ENCODE measurements at regions not wholly inside any gene's neighbourhood (a gene's known extent, or its start where the extent isn't known, plus 50 kb on each side); places are given as distances from the start of the nearest gene placed in this dataset.
A peak's percentile ranks its signal among the peaks of the same experiment; 100 is the strongest.

DNA sequence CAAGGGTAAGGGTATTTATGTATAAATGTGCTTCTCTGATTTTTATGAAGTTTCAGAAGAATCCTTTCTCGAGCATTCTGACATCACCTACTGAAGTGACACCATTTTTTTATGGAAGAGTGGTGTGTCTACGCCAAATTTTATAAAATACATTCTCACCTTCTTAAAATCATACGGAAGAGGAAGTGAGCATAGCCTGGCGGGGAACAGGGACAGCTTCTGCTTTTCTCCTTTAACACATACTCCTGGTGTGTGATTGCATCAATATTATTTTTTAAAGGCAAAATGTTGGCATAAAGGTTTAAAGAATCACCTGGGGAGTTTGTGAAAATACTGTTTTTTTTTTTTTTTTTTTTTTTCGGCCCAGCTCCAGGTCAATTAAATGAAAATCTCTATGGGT lies 733.6 kb upstream of the MAN1A1 start:
- DNase-seq (ENCODE audit: low spot score), result no peak

DNA sequence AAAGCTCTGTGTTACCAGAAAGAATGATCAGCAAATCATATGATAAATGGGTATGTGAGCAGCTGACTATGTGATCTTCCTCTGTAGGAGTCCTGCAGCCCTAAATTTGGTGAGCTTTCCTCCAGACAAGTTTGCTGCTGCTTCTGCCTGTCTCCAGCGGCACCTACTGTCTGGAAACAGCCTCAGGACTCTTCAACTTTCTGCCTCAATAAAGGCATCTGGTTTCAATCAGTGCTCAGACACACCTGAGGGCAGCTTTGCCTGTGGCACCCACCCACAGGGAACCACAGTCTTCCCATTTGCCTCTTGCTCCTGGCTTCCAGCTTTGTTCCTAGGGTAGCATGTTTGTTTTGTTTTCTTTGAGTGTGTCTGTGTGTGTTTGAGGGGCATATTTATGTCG lies 727.9 kb upstream of the MAN1A1 start:
- no peak for DNase-seq (ENCODE audit: low spot score)

DNA sequence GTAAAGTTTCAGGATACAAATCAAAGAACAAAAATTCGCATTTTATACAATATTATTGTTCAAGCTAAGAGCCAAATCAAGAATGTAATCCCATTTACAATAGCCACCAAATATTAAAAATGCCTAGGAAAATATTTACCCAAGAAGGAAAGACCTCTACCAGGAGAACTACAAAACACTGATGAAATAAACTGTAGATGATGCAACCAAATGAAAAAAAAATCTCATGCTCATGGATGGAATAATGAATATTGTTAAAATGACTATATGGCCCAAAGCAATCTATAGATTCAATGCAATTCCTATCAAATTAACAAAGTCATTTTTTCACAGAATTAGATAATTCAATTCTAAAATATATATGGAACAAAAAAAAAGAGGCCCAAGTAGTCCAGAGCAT lies 708.8 kb upstream of the MAN1A1 start:
- no peak for DNase-seq (ENCODE audit: low spot score)

DNA sequence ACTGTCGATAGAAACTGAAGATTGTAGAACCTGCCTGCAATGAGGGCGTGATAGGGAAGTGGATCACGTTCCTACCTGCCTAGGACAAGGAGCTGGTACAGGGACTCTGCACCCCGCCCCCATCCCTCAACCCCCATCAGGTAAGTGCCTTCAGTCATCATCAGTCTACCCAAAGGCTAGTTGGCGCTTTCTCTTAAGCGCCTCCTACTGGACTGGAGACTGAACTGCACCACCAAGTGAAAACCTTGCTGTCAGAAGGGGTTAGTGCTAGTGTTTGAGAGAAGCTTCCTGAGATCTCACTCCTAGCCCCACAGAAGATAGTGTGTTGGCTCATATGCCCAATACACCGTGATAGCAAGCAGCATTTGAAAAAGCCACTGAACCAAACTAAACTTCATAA lies 706.5 kb upstream of the MAN1A1 start:
- DNase-seq (ENCODE audit: low spot score), result no peak

DNA sequence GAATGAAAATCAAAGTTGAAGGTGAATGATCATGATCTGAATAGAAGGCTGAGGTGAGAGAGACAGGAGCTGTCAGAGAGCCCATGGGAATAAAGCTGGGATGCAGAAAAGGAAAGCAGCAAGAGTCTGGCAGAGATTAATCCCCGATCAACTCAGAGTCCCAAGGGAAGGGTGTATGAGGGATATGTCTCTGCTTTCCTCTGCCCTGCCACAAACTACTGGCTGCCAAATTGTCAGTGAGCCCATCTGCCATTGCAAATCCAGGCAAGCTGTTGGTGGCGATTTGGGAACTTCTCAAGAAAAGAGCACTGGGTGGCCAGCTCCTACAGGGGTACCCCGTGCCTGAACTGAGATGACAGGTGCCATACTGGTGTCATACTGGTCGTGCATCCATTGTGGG lies 705.5 kb upstream of the MAN1A1 start:
- no peak for DNase-seq (ENCODE audit: low spot score)

DNA sequence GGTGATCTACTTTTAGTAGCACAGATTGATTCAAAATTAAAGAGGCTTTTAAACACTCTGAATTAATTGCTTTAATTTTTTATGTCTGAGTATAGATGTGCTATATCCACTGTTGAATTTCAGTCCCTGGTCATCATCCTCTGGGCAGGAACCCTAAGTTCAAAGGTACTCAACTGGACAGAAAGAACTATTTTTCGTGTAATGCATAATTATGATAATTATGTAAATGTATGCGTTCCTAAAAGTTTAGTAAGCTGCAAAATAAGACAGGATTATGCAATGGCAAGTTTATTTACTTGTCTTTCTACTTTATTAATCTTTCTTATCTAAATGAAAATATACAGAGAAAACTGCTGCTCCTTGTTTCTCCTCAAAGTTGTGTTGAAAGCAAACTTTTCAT lies 690.1 kb upstream of the MAN1A1 start:
- no peak for DNase-seq (ENCODE audit: low spot score)

DNA sequence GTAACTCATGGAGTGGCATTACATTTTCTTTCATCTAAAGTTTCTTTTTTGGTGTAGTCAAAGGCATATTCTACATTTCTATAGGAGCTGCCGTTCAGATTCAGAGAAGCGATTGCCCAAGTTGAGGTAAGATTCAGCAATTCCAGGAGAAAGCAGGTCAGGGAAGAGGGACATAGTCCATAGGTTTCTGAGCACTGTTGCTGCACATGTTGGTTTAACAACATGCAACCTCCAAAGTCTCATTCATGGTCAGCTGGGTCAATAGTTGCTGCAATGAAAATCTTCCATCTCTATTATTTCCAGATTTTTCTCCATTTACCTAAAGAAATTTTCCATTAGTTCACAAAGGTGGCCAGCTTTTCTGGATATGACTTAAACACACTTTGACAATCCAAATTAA lies 682.3 kb upstream of the MAN1A1 start:
- DNase-seq (ENCODE audit: low spot score), result no peak

DNA sequence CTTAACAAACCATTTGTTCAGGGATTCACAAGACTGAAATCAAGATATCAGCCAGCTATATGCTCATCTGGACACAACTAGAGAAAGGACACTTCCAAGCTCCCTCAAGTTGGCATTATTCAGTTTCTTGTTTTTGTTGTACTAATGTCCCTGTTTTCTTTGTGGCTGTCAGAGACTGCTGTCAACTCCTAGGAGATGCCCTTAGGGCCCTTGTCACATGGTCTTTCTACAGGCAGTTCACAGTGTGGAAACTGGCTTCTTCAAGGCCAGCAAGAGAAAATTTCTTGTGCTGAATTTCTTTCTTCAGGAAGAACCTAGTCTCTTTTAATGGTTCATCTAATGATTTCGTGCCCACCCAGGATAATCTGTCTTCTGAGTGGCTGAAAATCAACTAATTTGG lies 677.2 kb upstream of the MAN1A1 start:
- no peak for DNase-seq (ENCODE audit: low spot score)

DNA sequence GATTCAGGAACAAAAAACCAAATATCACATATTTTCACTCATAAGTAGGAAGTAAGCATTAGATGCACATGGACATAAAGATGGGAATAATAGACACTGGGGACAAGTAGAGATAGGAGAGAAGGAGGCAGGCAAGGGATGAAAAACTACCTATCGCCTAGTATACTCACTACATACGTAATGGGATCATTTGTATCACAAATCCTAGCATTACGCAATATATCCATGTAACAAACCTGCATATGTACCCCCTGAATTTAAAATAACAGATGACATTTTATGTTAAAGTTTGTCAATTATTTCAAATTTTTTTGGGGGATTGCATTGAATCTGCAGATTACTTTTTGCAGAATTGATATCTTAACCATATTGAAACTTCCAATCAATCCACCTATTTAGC lies 660.5 kb upstream of the MAN1A1 start:
- DNase-seq (ENCODE audit: low spot score), result no peak

DNA sequence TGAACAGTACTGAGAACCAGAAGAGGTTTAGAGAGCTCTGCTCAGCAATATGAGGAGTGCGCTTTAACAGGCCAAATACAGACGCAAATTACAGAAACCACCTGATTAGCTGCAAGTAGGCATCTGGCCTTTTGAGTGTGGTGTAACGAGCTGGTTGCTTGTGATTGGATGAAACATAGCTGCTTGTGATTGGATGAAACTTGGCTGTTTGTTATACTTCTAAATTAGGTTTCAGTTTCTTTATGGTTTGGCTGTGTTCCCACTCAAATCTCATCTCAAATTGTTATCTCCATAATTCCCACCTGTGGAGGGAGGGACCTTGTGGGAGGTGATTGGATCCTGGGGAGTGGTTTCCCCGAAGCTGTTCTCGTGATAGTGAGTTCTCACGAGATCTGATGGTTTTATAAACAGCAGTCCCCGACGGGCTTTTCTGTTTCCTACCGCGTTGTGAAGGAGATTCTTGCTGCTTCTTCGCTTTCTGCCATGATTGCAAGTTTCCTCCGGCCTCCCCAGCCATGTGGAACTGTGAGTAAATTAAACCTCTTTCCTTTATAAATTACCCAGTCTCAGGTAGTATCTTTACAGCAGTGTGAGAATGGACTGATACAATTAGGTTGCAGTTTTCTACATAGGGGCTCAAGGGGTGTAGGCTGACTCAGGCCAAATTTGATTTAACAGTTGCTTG lies 655.9 kb upstream of the MAN1A1 start:
- peak; percentile 8 for DNase-seq (ENCODE audit: low spot score)

DNA sequence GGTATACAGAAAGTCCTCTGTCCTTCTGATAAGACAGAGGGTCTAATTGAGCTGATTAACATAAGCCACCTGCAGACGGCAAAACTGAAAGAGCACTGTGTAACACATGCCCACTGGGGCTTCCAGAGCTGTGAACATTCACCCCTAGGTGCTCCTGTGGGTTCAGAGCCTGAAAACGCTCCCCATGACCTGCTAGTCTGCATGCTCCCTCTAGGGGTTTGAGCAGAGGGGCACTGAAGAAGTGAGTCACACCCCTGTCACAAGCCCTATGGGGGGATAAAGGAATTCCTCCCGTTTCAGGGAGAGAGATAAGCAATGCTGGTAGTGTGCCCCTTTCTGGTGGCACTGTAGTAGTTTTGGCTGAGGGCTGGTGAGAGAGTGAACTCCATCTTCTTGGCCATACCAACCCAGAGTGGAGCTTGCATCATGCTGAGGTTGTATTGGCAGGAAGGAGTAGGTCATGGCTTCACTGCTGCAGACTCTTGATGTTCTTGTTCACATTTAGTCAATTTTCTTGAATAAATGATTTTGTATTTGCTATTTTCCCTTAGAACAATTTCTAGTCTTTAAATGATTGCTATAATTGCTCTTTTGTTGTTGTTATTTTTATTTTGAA lies 637.5 kb upstream of the MAN1A1 start:
- no peak for DNase-seq (ENCODE audit: low spot score)

DNA sequence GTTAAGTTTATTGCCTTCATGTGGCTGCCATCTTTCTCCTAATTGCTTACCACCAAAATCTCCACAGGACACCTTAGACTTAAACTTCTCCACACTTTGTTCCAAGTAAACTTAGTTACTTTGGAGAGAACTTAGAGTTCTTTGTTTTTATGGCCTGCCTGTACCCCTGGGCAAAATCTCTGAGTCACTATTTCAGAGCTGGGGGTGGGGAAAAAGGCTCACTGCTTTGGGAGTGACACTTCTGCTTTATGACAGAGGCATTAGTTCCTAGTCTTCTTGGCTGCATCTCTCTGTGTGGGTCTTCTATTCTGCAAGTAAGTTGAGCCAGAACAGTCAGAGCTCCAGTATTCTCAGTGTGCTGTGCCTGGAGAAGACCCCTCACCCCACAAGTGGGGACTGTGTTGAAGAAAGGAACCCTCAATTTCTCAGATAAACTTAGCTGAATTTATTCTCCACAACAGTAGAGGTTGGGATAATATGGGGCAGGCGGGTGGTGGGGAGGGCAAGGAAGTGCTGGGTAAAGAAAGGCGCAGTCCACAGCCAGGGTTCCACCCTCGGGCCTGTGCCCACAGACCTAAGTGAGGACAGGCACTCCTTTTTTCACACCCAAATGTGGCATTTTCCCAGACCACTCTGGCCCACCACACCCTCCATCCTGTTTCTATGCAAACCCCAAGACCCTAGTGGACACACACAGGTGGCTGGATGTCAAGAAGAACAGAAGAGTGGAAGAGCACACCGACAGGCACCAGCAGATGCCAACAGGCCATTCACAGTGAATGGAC lies 636.6 kb upstream of the MAN1A1 start:
- no peak for DNase-seq (ENCODE audit: low spot score)

DNA sequence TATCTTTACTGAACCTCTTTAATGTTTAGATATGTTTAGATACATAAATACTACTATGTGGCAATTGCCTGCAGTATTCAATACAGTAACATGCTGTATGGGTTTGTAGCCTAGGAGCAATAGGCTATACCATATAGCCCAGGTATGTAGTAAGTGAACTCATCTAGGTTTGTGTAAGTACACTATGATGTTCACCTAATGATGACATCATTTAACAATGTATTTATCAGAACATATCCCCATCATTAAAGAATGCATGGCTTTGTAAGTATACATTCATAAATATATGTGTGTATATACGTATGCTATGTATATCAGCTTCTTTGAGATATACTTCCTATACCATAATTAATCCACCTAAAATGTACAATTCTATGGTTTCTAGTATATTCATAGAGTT lies 631.2 kb upstream of the MAN1A1 start:
- DNase-seq (ENCODE audit: low spot score), result no peak

DNA sequence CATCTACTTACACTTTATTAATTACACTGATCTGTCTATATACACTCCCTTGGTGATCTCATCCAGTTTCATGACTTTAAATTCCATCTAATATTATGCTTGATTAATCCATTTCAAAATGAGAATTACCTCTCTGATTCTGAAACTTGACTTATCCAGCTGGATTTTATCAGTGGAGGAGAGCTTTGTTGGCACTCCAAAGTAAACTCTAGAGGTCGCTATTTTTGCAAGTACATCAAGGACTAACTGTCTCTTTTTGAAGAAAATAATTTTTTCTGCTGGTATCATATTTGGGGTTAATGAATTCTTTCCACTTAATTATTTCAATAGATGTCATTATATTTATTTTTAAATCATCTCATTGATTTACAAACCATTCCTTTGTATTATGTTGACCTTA lies 630.3 kb upstream of the MAN1A1 start:
- peak; percentile 10 for DNase-seq (ENCODE audit: low spot score)

DNA sequence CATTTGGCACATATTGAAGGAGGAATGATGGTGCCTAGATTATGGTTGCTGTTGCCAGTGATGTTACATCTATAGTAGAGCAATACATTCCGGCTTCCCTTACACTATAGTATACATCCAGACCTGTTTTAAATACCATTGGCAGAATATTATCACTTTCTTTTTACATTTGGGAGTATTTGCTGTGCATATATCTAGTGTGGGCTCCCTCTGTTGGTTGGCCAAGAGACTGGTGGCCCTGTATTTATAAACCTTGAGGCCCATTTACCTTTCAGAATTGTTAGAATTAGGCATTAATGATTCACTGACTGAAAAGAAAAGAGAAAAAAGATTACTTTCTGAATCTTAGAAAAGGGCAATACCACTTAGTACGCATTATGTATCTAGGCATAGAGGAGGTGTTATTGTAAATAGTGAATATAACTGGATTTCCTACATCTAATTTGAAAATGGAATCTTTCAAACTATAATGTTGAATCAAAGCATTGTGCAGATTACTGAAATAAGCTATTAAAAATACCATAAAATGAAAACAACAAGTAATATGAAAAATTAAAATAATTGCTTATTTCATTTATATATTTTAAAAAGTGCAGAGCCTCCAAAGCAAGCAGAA lies 628.8 kb upstream of the MAN1A1 start:
- no peak for DNase-seq (ENCODE audit: low spot score)

DNA sequence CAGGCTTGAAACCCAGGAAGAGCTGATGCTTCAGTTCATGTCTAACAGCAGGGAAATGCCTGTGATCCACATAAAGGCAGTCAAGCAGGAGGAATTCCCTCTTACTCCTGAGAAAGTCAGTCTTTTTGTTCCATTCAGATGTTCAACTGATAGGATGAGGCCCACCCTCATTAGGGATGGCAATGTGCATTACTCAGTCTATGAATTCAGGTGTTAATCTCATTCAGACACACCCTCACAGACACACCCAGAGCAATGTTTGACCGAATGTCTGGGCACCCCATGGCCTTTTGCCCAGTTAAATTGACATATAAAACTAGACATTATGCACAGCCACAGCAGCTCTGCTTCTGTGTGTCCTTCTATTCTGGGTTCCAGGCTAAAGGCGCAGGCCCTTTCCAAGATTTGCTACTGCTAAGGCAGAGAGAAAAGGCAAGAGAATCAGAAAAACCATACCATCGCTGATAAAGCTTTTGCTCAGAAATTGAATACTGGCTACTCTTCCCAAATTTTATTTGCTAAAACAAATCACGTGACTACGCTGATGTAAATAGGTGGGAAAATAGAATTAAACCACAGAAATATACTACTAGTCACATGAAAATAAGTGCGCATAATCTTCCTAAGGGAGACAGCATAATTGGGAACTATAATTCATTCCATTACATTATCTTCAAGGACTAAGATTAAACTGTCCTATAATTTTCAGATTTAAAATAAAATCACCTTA lies 625.0 kb upstream of the MAN1A1 start:
- no peak for DNase-seq (ENCODE audit: low spot score)

DNA sequence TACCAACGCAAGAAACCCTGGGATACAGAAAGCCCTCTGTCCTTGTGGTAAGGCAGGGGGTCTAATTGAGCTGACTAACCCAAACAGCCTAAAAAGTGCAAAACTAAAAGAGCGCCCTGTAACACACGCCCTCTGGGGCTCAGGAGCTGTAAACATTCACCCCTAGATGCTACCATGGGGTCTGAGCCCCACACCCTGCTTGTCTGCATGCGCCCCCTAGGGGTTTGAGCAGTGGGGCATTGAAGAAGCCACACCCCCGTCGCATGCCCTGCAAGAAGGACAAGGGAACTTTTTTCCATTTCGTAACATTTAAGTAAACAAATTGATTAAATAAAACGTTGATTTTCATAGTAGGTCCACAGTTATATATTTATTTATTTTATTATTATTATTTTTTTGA lies 616.9 kb upstream of the MAN1A1 start:
- no peak for DNase-seq (ENCODE audit: low spot score)

DNA sequence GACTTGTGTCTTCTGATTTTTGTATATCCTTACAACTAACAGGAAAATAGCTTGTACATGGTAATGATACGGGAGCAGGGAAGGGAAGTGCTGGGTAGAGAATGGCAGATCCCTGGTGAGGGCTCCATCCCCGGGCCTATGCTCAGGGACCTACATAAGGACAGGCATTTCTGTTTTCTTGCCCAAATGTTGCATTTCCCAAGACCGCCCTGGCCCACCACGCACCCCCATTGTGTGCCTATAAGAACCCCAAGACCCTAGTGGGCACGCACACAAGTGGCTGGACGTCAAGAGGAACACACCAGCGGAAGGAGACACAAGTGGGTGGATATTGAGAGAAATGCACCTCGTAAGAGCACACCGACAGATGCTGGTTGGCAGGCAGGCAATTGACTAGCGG lies 616.3 kb upstream of the MAN1A1 start:
- DNase-seq (ENCODE audit: low spot score), result no peak

DNA sequence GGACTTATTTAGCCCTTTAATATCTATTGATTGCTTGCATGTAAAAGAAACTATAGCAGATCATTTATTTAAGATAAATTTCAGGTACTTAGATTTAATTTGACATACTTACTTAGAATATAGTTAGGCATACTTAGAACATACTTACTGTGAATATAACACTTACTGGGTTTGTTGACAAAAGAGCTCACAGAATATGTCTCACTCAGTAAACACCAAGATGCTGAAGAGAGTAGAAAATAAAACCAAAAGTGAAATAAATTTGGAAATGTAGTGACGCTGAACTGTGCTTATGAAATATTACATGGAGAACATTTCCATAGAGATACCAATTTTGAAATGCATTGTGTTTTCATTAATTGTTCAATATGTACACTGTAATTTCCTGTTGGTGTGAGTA lies 615.4 kb upstream of the MAN1A1 start:
- DNase-seq (ENCODE audit: low spot score), result no peak

DNA sequence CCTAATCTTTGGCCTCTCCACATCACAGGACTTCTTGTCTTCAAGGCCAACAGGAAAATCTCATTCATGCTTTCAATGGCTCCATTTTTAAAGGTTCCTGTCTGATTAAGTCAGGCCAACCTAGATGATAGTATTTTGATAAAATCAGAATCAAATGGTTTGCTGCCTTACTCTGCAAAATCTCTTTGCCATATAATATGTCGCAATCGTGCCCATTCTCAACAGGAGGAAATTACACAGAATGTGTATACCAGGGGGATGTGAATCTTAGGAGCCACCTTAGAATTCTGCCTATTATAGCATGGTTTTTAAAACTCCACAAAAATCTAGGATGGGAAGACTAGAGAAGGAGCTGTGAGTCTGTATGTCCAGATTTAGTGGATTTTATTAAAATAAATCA lies 612.9 kb upstream of the MAN1A1 start:
- no peak for DNase-seq (ENCODE audit: low spot score)

DNA sequence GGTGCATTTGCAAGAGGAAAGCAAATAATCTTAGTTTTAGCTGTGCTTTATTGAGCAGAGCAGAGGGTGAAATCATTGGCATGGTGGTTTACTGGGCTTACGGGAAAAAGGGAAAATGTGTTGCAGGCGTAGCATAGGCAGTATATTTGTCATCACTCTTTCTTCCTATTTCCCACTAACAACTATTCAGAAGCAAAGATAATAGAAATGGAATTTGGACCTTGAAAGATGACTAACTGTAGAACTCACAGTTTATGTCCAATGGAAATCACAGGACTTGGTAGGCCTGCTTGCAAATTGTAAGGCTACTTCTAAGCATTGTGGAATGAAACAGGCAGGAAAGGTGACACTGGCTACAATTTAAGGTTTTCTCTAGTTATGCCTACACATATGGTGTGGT lies 611.9 kb upstream of the MAN1A1 start:
- no peak for DNase-seq (ENCODE audit: low spot score)

DNA sequence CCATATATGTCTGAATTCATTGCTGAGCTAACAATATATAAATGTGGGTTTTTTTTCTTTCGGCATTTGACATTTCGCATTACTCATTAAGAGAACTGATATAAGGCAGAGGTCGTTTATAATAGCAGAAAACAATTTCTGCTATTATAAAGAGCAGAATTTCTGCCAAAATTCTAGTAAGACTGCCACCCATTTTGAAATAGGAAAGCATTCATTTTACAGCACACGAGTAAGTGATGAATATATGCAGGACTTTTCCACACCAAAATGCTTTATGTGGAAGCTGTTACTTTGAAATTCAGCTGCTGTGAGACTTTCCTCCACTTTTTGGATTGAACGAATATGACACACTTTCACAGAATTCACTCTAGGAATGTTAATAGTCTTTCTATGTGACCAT lies 610.9 kb upstream of the MAN1A1 start:
- DNase-seq (ENCODE audit: low spot score), result no peak
